GM12873 (cell line): ENCODE measurements at regions not wholly inside any gene's neighbourhood (a gene's known extent, or its start where the extent isn't known, plus 50 kb on each side); places are given as distances from the start of the nearest gene placed in this dataset.

Source experiments
- CTCF ChIP-seq: IDR thresholded peaks from 2 replicates; pipeline ENCODE4 v1.5.1; 2012; ENCODE audit warnings: low read depth, mild to moderate bottlenecking, moderate library complexity, low read length, control low read depth; ENCODE audit not compliant: insufficient read depth; ENCODE audit errors: missing control alignments

DNA sequence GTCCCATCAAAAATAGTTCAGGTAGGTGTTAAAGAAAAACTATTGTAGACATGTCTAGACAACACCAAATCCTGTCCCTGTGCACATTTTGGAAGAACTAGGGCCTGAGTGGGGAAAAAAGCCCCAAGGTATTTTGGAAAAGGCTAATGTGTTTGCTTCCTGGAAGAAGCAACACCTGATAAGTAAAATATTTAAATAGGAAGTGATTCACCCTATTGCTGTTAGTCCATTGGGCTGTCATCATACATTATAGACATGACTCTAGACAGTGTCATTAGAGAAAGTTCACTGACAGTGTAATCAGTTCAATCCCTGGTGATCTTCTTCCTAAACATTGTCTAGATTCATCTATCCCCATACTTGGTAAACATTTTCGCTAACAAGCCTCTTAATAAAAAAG lies 465.3 kb downstream of the CBLN4 start:
- TF ChIP-seq CTCF = no peak

DNA sequence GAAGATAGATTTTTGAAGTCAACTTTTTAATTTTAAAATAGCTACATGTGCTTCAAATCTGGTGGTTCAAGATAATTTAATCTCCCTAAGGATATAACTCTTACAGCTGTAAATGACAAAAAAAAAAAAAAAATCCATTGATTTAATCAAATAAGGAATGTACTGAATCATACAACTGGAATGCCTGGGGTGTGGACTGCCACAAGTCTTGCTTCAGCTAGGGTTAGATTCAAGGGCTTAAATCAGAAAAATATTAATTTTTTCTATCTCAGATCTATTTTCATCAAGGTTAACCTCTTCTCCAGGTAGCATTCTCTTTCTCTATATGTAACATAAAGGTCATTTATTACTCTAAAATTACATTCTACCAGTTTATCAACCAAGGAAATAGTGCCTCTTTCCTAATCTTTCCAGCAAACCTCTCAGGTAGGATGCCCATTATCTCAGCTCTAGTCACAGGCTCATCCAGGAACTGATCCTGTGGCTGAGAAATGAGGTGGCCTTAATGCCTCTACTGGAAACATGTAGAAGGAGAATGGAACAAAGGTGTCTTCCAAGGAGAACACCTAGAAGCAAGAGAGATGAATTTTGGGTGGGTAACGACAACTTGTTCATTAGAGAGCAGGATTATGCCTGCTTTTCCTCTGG lies 466.9 kb downstream of the CBLN4 start:
- no peak for TF ChIP-seq CTCF

GRCh38 chr20:55535366-55535765 lies 470.0 kb downstream of the CBLN4 start:
- TF ChIP-seq CTCF = no peak

DNA sequence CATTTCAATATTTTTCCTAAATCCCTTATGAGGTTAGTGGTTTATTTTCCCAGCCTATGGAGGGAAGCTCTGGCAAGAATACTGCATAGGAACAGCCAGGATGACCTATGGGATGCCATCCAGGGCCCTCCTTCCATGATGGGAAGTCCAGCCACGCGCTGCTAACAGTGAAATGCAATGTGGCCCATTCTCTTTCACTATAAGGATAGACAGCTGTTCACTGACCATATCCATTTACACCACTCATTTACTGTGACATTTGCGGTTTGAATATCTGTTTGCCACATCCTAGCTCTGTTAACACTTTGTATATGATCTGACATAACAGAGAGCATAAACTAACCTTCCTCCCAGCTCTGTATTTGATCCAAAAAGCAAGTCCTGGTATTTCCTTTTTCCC lies 471.7 kb downstream of the CBLN4 start:
- no peak for TF ChIP-seq CTCF

GRCh38 chr20:55530763-55531162 lies 474.6 kb downstream of the CBLN4 start:
- no peak for TF ChIP-seq CTCF

DNA sequence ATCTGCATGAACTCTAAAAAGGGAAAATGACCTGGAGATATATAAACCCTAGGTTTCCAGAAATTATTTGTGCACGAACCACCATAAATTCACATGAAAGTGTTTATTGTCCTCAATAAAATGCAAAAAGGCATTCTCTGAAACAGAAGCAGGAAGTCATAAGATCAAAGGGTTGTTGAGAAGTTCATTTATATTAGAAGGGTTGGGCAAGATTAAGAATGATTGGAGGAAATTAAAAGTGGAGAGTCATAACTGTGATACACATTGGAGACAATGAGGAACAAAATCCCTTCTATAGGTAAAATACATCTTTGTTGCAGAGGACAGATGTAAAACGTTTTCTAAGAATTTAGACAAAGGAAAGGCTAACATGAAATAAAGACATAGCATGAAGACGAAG lies 476.8 kb downstream of the CBLN4 start:
- TF ChIP-seq CTCF = no peak

DNA sequence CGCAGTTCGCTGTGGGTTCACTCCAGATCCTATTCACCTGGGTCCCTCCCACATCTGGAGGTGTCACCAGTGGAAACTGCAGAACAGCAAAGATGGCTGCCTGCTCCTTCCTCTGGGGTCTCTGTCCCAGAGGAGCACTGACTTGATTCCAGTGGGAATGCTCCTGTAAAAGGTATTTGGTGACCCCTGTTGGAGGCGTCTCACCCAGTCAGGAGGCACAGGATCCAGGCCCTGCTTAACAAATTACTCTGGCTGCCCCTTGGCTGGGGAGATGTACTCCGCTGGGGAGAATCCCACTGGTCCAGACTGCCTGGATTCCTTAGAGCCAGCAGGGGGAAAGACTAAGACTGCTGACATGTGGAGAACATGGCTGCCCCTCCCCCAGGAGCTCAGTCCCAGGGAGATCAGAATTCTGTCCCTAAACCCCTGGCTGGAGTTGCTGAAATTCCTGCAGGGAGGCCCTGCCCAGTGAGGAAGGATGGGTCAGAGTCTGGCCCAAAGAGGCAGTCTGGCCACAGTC lies 483.0 kb downstream of the CBLN4 start:
- TF ChIP-seq CTCF = no peak
